Activated naive CD8-positive, alpha-beta T cell (primary cell): ENCODE measurements at regions not wholly inside any gene's neighbourhood (a gene's known extent, or its start where the extent isn't known, plus 50 kb on each side); places are given as distances from the start of the nearest gene placed in this dataset.

Experiments
- H3K27ac Mint-ChIP-seq: one replicate; pipeline ENCODE4 v1.8.0; 2021; ENCODE audit warnings: mixed read lengths
- H3K27me3 Mint-ChIP-seq: one replicate; pipeline ENCODE4 v1.8.0; 2021; ENCODE audit warnings: mixed read lengths
- H3K36me3 Mint-ChIP-seq: one replicate; pipeline ENCODE4 v1.8.0; 2021; ENCODE audit warnings: mixed read lengths
- H3K4me1 Mint-ChIP-seq: one replicate; pipeline ENCODE4 v1.8.0; 2021; ENCODE audit warnings: low read depth, mixed read lengths
- H3K4me3 Mint-ChIP-seq: one replicate; pipeline ENCODE4 v1.8.0; 2021; ENCODE audit warnings: mild to moderate bottlenecking, mixed read lengths
- H3K9me3 Mint-ChIP-seq: one replicate; pipeline ENCODE4 v1.8.0; 2021; ENCODE audit warnings: low read depth, mixed read lengths

GRCh38 chr2:18639756-18640453, 50.5 kb upstream of the NT5C1B start:
- peaks cover 21% of the 10 kb centered on the region for H3K9me3 Mint-ChIP-seq

More at GRCh38 chr2:18639756-18640453, 50.5 kb upstream of the NT5C1B start:
- peaks cover 51% of the 10 kb centered on the region for H3K36me3 Mint-ChIP-seq
- H3K27ac Mint-ChIP-seq, result no peak overlapping the region
- H3K4me1 Mint-ChIP-seq, result no peaks in the 10 kb centered on the region
- H3K27me3 Mint-ChIP-seq, result no peaks in the 10 kb centered on the region
- H3K4me3 Mint-ChIP-seq, result no peak overlapping the region
